ENCODE measurements at regions not wholly inside any gene's neighbourhood (a gene's known extent, or its start where the extent isn't known, plus 50 kb on each side); places are given as distances from the start of the nearest gene placed in this dataset.

DNA sequence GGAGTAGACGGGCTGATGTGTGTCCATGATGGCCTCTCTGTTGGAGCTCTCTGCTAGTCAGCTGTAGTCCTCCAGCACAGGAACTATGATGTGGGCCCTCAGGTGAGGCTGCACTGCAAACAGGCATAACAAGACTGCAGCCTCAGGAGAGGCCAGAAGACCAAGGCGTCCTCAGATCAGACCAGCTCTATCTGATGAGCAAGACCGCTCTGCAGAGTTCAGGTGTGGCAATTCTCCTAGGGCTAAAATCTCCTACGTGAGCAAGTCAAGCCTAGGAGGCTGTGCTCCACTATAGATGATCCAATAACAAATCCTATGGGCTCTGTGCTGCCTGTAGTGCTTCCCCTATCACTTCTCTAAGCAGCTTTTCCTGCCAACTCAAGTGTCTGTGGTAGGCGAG is 633.4 kb upstream of the SYNCRIP start:
- no peak for ATAC-seq
- Histone ChIP-seq H3K27me3 (no peaks in the 10 kb centered on the region), H3K9me3 (no peaks in the 10 kb centered on the region), H3K4me3 (no peak overlapping the region), H3K27ac (no peak overlapping the region), H3K36me3 (no peaks in the 10 kb centered on the region), H3K4me1 (no peaks in the 10 kb centered on the region)
- TF ChIP-seq, protein P1, sequence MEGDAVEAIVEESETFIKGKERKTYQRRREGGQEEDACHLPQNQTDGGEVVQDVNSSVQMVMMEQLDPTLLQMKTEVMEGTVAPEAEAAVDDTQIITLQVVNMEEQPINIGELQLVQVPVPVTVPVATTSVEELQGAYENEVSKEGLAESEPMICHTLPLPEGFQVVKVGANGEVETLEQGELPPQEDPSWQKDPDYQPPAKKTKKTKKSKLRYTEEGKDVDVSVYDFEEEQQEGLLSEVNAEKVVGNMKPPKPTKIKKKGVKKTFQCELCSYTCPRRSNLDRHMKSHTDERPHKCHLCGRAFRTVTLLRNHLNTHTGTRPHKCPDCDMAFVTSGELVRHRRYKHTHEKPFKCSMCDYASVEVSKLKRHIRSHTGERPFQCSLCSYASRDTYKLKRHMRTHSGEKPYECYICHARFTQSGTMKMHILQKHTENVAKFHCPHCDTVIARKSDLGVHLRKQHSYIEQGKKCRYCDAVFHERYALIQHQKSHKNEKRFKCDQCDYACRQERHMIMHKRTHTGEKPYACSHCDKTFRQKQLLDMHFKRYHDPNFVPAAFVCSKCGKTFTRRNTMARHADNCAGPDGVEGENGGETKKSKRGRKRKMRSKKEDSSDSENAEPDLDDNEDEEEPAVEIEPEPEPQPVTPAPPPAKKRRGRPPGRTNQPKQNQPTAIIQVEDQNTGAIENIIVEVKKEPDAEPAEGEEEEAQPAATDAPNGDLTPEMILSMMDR (IDR thresholded peaks at IDR 0.05): no peak
- intact Hi-C loops (cut with DNase I): no loop called here
- 50% methylated on average over 1 of the region's 5 CpGs for WGBS (ENCODE audit: insufficient coverage, low coverage, low lambda C conversion rate, missing lambda C conversion rate)
- DNase-seq: no peak

- intact Hi-C loops (cut with DNase I): no loop called here
- H3K27me3 ChIP-seq: no peaks in the 10 kb centered on the region
- DNase-seq (no peak), ATAC-seq (no peak)
- H3K36me3 ChIP-seq: no peaks in the 10 kb centered on the region
- H3K4me1 ChIP-seq: no peaks in the 10 kb centered on the region
- no peak overlapping the region for H3K4me3 ChIP-seq
- no peaks in the 10 kb centered on the region for H3K9me3 ChIP-seq
- TF ChIP-seq POLR2A (IDR thresholded peaks at IDR 0.05): no peak
- TF ChIP-seq, protein P1 (IDR thresholded peaks at IDR 0.05): no peak
- WGBS (ENCODE audit: insufficient coverage, low coverage, low lambda C conversion rate, missing lambda C conversion rate): 37% methylated on average over 2 of the region's 2 CpGs
- no peak overlapping the region for H3K27ac ChIP-seq
Observed at GRCh38 chr6:86273936-86274335, 631.2 kb upstream of the SYNCRIP start.

DNA sequence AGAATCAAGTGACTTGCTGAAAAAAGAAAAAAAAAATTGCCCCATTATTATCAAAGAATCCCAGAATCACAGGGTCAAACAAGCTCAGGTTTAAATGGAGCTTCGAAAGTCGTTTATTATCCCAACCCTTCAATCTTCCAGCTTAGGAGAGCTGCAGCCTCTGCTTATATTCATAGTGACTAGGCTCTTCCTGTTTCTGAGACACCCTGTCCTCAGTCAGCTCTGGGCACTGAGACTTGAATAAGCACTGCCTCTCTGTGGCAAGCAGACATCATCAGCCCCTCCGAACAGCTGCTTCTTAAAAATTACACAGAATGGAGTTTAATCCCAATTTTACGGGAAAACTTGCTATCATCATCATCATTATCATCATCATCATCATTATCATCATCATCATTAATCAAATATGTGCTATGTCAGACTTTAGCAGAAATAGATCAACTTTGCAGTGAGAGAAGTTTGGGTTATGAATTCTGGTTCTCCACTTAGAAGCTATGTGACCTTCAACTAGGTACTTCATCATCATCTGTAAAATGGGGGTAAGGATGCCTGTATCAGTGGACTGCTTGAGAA is 614.0 kb upstream of the SYNCRIP start:
- DNase-seq (no peak), ATAC-seq (peak in 3 of 4 donors; percentile 43 to 60 (median 49))
- H3K27ac ChIP-seq: peak overlapping the region in 2 of 3 donors; percentile 7 to 92
- WGBS (ENCODE audit: insufficient coverage, low coverage, low lambda C conversion rate, missing lambda C conversion rate): 48% methylated on average over 4 of the region's 4 CpGs
- no peaks in the 10 kb centered on the region for H3K9me3 ChIP-seq
- intact Hi-C loops (cut with DNase I): no loop called here
- H3K4me3 ChIP-seq: no peak overlapping the region
- H3K36me3 ChIP-seq: no peaks in the 10 kb centered on the region
- no peaks in the 10 kb centered on the region for H3K27me3 ChIP-seq
- no peak for TF ChIP-seq POLR2A (IDR thresholded peaks at IDR 0.05)
- TF ChIP-seq, protein P1 (IDR thresholded peaks at IDR 0.05): no peak
- peaks cover 0 to 20% (median 0%) of the 10 kb centered on the region in 4 donors for H3K4me1 ChIP-seq

- 16% methylated on average over 1 of the region's 1 CpG for WGBS (ENCODE audit: insufficient coverage, low coverage, low lambda C conversion rate, missing lambda C conversion rate)
- TF ChIP-seq, protein P1 (IDR thresholded peaks at IDR 0.05): no peak
- TF ChIP-seq POLR2A (IDR thresholded peaks at IDR 0.05): no peak
- DNase-seq (peak in 1 of 3 donors; percentile 60), ATAC-seq (peak; percentile 94 to 98 (median 95))
- Histone ChIP-seq H3K27me3 (no peaks in the 10 kb centered on the region), H3K27ac (peak overlapping the region; percentile 13 to 92 (median 33)), H3K4me1 (peaks cover 0 to 20% (median 0%) of the 10 kb centered on the region in 4 donors), H3K36me3 (no peaks in the 10 kb centered on the region), H3K9me3 (no peaks in the 10 kb centered on the region), H3K4me3 (no peak overlapping the region)
- intact Hi-C loops (cut with DNase I): no loop called here
Observed at GRCh38 chr6:86255973-86256372, 613.3 kb upstream of the SYNCRIP start.

Data from right lobe of liver (tissue), 6 donors.